Endothelial cell of umbilical vein (primary cell): ENCODE measurements at regions not wholly inside any gene's neighbourhood (a gene's known extent, or its start where the extent isn't known, plus 50 kb on each side); places are given as distances from the start of the nearest gene placed in this dataset.

Experiments used
- BruUV-seq: library from RNA; stranded (reverse); fragments of 400-500 nt; replicated peaks from 2 replicates; lab custom pipeline; 2021; lab: Mats Ljungman, UMichigan
- CTCF ChIA-PET: fragments of 300-600, 350-600 bp; sonication (Branson Sonifier 250); formaldehyde crosslinking; loops from one replicate; lab custom pipeline; 2021; ENCODE audit warnings: antibody characterized with exemption, inconsistent platforms; lab: Charles Lee
- POLR2A ChIA-PET: fragments of 300-600, 350-600 bp; sonication (Branson Sonifier 250); formaldehyde crosslinking; loops from one replicate; lab custom pipeline; 2021; ENCODE audit warnings: antibody characterized with exemption, inconsistent platforms; lab: Charles Lee
- DNase-seq: peaks from one replicate; pipeline ENCODE4 v3.0.0-alpha.2; 2011; ENCODE audit warnings: low read depth, low spot score
- FAIRE-seq: peaks from 2 replicates; lab custom pipeline; 2011; peaks lifted over from hg19 to GRCh38; lab: Jason Lieb, UNC
- H2AFZ ChIP-seq: 2 replicates; pipeline ENCODE4 v1.6.0; 2012; ENCODE audit warnings: low read depth, low read length, control low read depth, inconsistent platforms
- H3K27ac ChIP-seq: 2 replicates; pipeline ENCODE4 v1.5.1; 2011; ENCODE audit warnings: low read depth, mild to moderate bottlenecking, control low read depth, low read length, moderate library complexity; ENCODE audit not compliant: insufficient read depth
- H3K27me3 ChIP-seq, 2 experiments: 2 replicates each; pipeline versions ENCODE4 v1.6.0 to v1.6.1; 2011; ENCODE audit warnings: low read length in 2 of 2, mixed read lengths in 1 of 2; ENCODE audit not compliant: control insufficient read depth in 2 of 2, insufficient read depth in 2 of 2
- H3K36me3 ChIP-seq, 2 experiments: 2 replicates in 1 of 2; 3 replicates in 1 of 2; pipeline ENCODE4 v1.5.1; 2011; ENCODE audit warnings: low read length in 2 of 2, mild to moderate bottlenecking in 1 of 2, moderate library complexity in 1 of 2; ENCODE audit not compliant: control insufficient read depth in 2 of 2, insufficient read depth in 2 of 2; ENCODE audit errors: extremely low read depth in 1 of 2
- H3K4me1 ChIP-seq: 3 replicates; pipeline ENCODE4 v1.5.1; 2011; ENCODE audit warnings: mild to moderate bottlenecking, low read length; ENCODE audit not compliant: control insufficient read depth, insufficient read depth; ENCODE audit errors: extremely low read depth
- H3K4me2 ChIP-seq: 2 replicates; pipeline ENCODE4 v1.6.1; 2011; ENCODE audit warnings: low read length, control low read depth, mixed read lengths; ENCODE audit not compliant: insufficient read depth
- H3K4me3 ChIP-seq, 3 experiments: fragments of 200-600 bp in 1 of 3; sonication (generic), shearing (Covaris generic) in 1 of 3; replicated peaks in 1 of 3; 2 replicates each; pipeline ENCODE4 v1.5.1; 2011 to 2016; ENCODE audit warnings: control low read depth in 3 of 3, low read length in 3 of 3, mild to moderate bottlenecking in 2 of 3, inconsistent platforms in 1 of 3, low read depth in 1 of 3, moderate library complexity in 1 of 3; ENCODE audit not compliant: insufficient read depth in 1 of 3
- H3K79me2 ChIP-seq: 2 replicates; pipeline ENCODE4 v1.6.0; 2012; ENCODE audit warnings: low read length, inconsistent platforms; ENCODE audit not compliant: control insufficient read depth, insufficient read depth
- H3K9ac ChIP-seq: replicated peaks from 2 replicates; pipeline ENCODE3; 2011; ENCODE audit warnings: low read length, control low read depth; ENCODE audit not compliant: insufficient read depth; ENCODE audit errors: extremely low read depth
- H3K9me1 ChIP-seq: replicated peaks from 3 replicates; pipeline ENCODE4 v1.6.0; 2011; ENCODE audit warnings: mild to moderate bottlenecking, low read length; ENCODE audit not compliant: control insufficient read depth, insufficient read depth; ENCODE audit errors: extremely low read depth
- H3K9me3 ChIP-seq: replicated peaks from 2 replicates; pipeline ENCODE4 v1.5.1; 2012; ENCODE audit warnings: low read length, inconsistent platforms; ENCODE audit not compliant: control insufficient read depth, insufficient read depth
- H4K20me1 ChIP-seq: replicated peaks from 2 replicates; pipeline ENCODE3; 2011; ENCODE audit warnings: mild to moderate bottlenecking, low read length; ENCODE audit not compliant: control insufficient read depth, insufficient read depth; ENCODE audit errors: extremely low read depth
- EZH2 ChIP-seq: IDR thresholded peaks from 2 replicates; pipeline ENCODE4 v1.6.1; 2012; ENCODE audit warnings: borderline replicate concordance, low read depth, mild to moderate bottlenecking, moderate library complexity, low read length, inconsistent platforms; ENCODE audit not compliant: severe bottlenecking
- FOS ChIP-seq: IDR thresholded peaks from 2 replicates; pipeline ENCODE4 v1.6.1; 2011; ENCODE audit warnings: mild to moderate bottlenecking, low read length, moderate library complexity, borderline replicate concordance; ENCODE audit not compliant: insufficient read depth
- GATA2 ChIP-seq: IDR thresholded peaks from 2 replicates; pipeline ENCODE4 v1.7.0; 2011; ENCODE audit warnings: low read depth, mild to moderate bottlenecking, moderate library complexity, mixed read lengths, low read length; ENCODE audit not compliant: insufficient read length, insufficient read depth
- JUN ChIP-seq: IDR thresholded peaks from 2 replicates; pipeline ENCODE4 v1.6.1; 2011; ENCODE audit warnings: borderline replicate concordance, low read depth; ENCODE audit not compliant: insufficient read length, insufficient read depth
- MYC ChIP-seq: IDR thresholded peaks from one replicate; pipeline ENCODE4 v1.6.1; 2011; ENCODE audit warnings: mild to moderate bottlenecking, low read depth, low read length
- POLR2AphosphoS5 ChIP-seq: IDR thresholded peaks from 2 replicates; pipeline ENCODE4 v1.6.1; 2012; ENCODE audit warnings: low read depth, mild to moderate bottlenecking, control low read depth, low read length, moderate library complexity; ENCODE audit not compliant: insufficient read depth
- dilution Hi-C: fragments of 300-500 bp; cut with MboI; formaldehyde crosslinking; loops from one replicate; pipeline ENCODE4 v1.15.0; 2019; ENCODE audit warnings: low sequenced_read_pairs; ENCODE audit not compliant: extremely low pct_ligation_motif_present
- intact Hi-C: fragments of 100-400 bp; cut with micrococcal nuclease; formaldehyde crosslinking; loops from one replicate; pipeline ENCODE4 v1.10.0; 2022
- TF ChIP-seq, protein P1 (sequence below), 2 donors: IDR thresholded peaks; 1 replicate in 1 of 2; 2 replicates in 1 of 2; pipeline ENCODE4 v1.5.1; 2011; ENCODE audit warnings: low read length in 2 of 2, mild to moderate bottlenecking in 2 of 2, moderate library complexity in 2 of 2, control low read depth in 1 of 2, inconsistent platforms in 1 of 2, low read depth in 1 of 2; ENCODE audit not compliant: insufficient read depth in 1 of 2; ENCODE audit errors: extremely low read depth in 1 of 2
- TF ChIP-seq, protein P2 (sequence below): IDR thresholded peaks from 2 replicates; pipeline ENCODE4 v1.6.1; 2011; ENCODE audit not compliant: insufficient read depth, insufficient read length

DNA sequence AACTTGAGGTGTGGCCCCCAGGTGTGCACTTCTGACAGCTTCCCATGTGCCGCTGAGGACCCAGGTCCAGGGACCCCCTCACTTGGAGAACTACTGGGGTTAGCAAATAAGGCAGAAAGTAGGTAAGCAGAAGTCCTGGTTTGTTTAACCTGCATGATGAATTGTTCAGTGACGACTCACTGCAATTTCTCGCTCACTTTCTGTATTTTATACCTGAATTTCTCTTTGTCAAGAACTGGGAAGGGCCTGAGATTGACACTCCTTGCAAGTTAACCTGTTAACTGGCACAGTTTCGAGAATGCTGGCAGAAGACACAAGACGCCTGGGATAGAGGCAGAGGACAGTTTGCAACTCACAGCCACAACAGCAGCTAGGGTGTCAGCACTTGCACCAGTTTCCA lies 164.5 kb upstream of the NCK2 start:
- POLR2A ChIA-PET = no interaction called here
- CTCF ChIA-PET = no interaction called here
- no peak for FAIRE-seq

More for the DNA sequence above, 164.5 kb upstream of the NCK2 start:
- no peak overlapping the region for H3K4me3 ChIP-seq
- no peak for TF ChIP-seq GATA2
- TF ChIP-seq, protein P1, sequence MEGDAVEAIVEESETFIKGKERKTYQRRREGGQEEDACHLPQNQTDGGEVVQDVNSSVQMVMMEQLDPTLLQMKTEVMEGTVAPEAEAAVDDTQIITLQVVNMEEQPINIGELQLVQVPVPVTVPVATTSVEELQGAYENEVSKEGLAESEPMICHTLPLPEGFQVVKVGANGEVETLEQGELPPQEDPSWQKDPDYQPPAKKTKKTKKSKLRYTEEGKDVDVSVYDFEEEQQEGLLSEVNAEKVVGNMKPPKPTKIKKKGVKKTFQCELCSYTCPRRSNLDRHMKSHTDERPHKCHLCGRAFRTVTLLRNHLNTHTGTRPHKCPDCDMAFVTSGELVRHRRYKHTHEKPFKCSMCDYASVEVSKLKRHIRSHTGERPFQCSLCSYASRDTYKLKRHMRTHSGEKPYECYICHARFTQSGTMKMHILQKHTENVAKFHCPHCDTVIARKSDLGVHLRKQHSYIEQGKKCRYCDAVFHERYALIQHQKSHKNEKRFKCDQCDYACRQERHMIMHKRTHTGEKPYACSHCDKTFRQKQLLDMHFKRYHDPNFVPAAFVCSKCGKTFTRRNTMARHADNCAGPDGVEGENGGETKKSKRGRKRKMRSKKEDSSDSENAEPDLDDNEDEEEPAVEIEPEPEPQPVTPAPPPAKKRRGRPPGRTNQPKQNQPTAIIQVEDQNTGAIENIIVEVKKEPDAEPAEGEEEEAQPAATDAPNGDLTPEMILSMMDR (IDR thresholded peaks at IDR 0.05; ENCODE audit: extremely low read depth in 1 of 2, insufficient read depth in 1 of 2, low read depth in 1 of 2, low read length in 2 of 2) = no peak
- TF ChIP-seq FOS = no peak
- TF ChIP-seq POLR2AphosphoS5 = no peak
- TF ChIP-seq MYC = no peak
- no peak for TF ChIP-seq EZH2
- TF ChIP-seq, protein P2, sequence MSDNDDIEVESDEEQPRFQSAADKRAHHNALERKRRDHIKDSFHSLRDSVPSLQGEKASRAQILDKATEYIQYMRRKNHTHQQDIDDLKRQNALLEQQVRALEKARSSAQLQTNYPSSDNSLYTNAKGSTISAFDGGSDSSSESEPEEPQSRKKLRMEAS = no peak
- no peak for TF ChIP-seq JUN
- H3K9me3 ChIP-seq = no peaks in the 10 kb centered on the region
- no peak for DNase-seq
- H3K27me3 ChIP-seq = peaks cover 3 to 11% of the 10 kb centered on the region in 2 experiments
- no peaks in the 10 kb centered on the region for H3K4me1 ChIP-seq
- intact Hi-C loops = no loop called here
- H3K9me1 ChIP-seq = no peaks in the 10 kb centered on the region
- H3K4me2 ChIP-seq = no peak overlapping the region
- H3K79me2 ChIP-seq = no peaks in the 10 kb centered on the region
- no peaks in the 10 kb centered on the region for H3K36me3 ChIP-seq
- no peak overlapping the region for H3K9ac ChIP-seq
- dilution Hi-C loops = no loop called here
- no peaks in the 10 kb centered on the region for H4K20me1 ChIP-seq
- no peak overlapping the region for H3K27ac ChIP-seq
- no peak overlapping the region for H2AFZ ChIP-seq
- BruUV-seq = no TSS peak
